GM12892 (cell line): ENCODE measurements at regions not wholly inside any gene's neighbourhood (a gene's known extent, or its start where the extent isn't known, plus 50 kb on each side); places are given as distances from the start of the nearest gene placed in this dataset.

ENCODE experiments used
- POLR2A ChIP-seq: IDR thresholded peaks from 2 replicates; pipeline ENCODE4 v1.6.1; 2011; ENCODE audit warnings: low read depth, low read length, control low read depth
- POLR2AphosphoS5 ChIP-seq: IDR thresholded peaks from 2 replicates; pipeline ENCODE4 v1.6.1; 2011; ENCODE audit warnings: low read depth, low read length, control low read depth
- TAF1 ChIP-seq: IDR thresholded peaks from 2 replicates; pipeline ENCODE4 v1.6.1; 2011; ENCODE audit warnings: low read depth, mild to moderate bottlenecking, control low read depth, low read length, borderline replicate concordance

DNA sequence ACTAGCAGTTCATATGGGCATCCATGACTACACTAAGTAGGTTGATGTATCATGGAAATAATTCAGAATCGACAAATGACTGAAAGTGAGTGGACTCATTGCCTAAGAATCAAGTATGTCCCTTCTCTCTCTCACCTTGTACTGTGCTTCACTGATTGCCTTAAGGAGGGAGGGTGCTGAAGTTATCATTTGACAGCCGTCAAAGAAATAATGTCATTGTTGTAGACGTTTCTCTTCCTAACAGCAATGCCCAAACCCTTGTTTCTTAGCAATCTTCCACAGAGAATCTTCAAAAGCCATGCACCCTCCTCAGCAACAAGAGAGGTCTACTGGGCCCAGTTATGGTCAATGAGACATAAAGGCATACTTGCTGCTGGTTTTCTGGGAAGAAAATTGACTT is 785.0 kb downstream of the SUCLG1 start:
- TF ChIP-seq POLR2A (no peak), TAF1 (no peak), POLR2AphosphoS5 (no peak)
